Endodermal cell (in vitro differentiated cells): ENCODE measurements at regions not wholly inside any gene's neighbourhood (a gene's known extent, or its start where the extent isn't known, plus 50 kb on each side); places are given as distances from the start of the nearest gene placed in this dataset.

Experiments used
- DNase-seq: peaks from one replicate; pipeline ENCODE4 v3.0.0-alpha.2; 2017
- H3K27ac ChIP-seq: 2 replicates; pipeline ENCODE4 v1.5.1; 2013; ENCODE audit warnings: mild to moderate bottlenecking, low read depth, low read length, moderate library complexity
- H3K27me3 ChIP-seq: 2 replicates; pipeline ENCODE4 v1.6.1; 2013; ENCODE audit warnings: mild to moderate bottlenecking, low read length, moderate library complexity; ENCODE audit not compliant: insufficient read depth, control insufficient read depth, poor library complexity, severe bottlenecking
- H3K36me3 ChIP-seq: 2 replicates; pipeline ENCODE4 v1.7.0; 2013; ENCODE audit warnings: mild to moderate bottlenecking, low read length, moderate library complexity; ENCODE audit not compliant: control insufficient read depth, insufficient read depth
- H3K4me1 ChIP-seq: one replicate; pipeline ENCODE4 v1.7.0; 2013; ENCODE audit warnings: low read length; ENCODE audit not compliant: control insufficient read depth, insufficient read depth
- H3K4me3 ChIP-seq: 2 replicates; pipeline ENCODE4 v1.5.1; 2013; ENCODE audit warnings: mild to moderate bottlenecking, low read length, moderate library complexity
- H3K9ac ChIP-seq: 2 replicates; pipeline ENCODE4 v1.6.1; 2013; ENCODE audit warnings: mild to moderate bottlenecking, low read length, moderate library complexity; ENCODE audit not compliant: poor library complexity, severe bottlenecking; ENCODE audit errors: extremely low read depth
- H3K9me3 ChIP-seq: 2 replicates; pipeline ENCODE4 v1.6.1; 2013; ENCODE audit warnings: mild to moderate bottlenecking, low read length, moderate library complexity; ENCODE audit not compliant: control insufficient read depth
- H3K27ac Mint-ChIP-seq: 2 replicates; pipeline ENCODE4 v1.8.0; 2020; ENCODE audit warnings: mixed read lengths
- H3K27me3 Mint-ChIP-seq: 2 replicates; pipeline ENCODE4 v1.8.0; 2021; ENCODE audit warnings: mild to moderate bottlenecking, mixed read lengths; ENCODE audit not compliant: insufficient read depth
- H3K36me3 Mint-ChIP-seq: 2 replicates; pipeline ENCODE4 v1.8.0; 2020; ENCODE audit warnings: low read depth, mixed read lengths
- H3K4me1 Mint-ChIP-seq: 2 replicates; pipeline ENCODE4 v1.8.0; 2020; ENCODE audit warnings: mixed read lengths
- H3K4me3 Mint-ChIP-seq: 2 replicates; pipeline ENCODE4 v1.8.0; 2020; ENCODE audit warnings: mild to moderate bottlenecking, moderate library complexity, mixed read lengths
- H3K9me3 Mint-ChIP-seq: 2 replicates; pipeline ENCODE4 v1.8.0; 2020; ENCODE audit warnings: mild to moderate bottlenecking, mixed read lengths
- WGBS, 2 experiments: methylation state at CpG; one replicate each; pipeline versions ENCODE4 v1.1.5 to v1.1.7; 2013; ENCODE audit warnings: missing lambda C conversion rate in 2 of 2, mixed read lengths in 1 of 2; ENCODE audit not compliant: insufficient coverage in 1 of 2, insufficient read length in 1 of 2; 5-methylcytosine and 5-hydroxymethylcytosine counted together
- TF ChIP-seq, protein P1 (sequence below): fragments of 200-600 bp; sonication (generic); conservative IDR thresholded peaks from 2 replicates; pipeline ENCODE4 v1.5.0; 2021; ENCODE audit warnings: antibody characterized with exemption, mild to moderate bottlenecking

GRCh38 chr2:142533177-142533576 is 344.3 kb upstream of the KYNU start:
- Histone ChIP-seq H3K9ac (no peak overlapping the region), H3K4me3 (no peak overlapping the region), H3K9me3 (no peaks in the 10 kb centered on the region), H3K27ac (no peak overlapping the region), H3K36me3 (no peaks in the 10 kb centered on the region), H3K4me1 (no peaks in the 10 kb centered on the region), H3K27me3 (no peaks in the 10 kb centered on the region)
- Mint-ChIP-seq H3K9me3 (no peaks in the 10 kb centered on the region), H3K4me1 (no peaks in the 10 kb centered on the region), H3K27me3 (no peaks in the 10 kb centered on the region), H3K4me3 (no peak overlapping the region), H3K27ac (no peak overlapping the region), H3K36me3 (no peaks in the 10 kb centered on the region)
- TF ChIP-seq, protein P1, sequence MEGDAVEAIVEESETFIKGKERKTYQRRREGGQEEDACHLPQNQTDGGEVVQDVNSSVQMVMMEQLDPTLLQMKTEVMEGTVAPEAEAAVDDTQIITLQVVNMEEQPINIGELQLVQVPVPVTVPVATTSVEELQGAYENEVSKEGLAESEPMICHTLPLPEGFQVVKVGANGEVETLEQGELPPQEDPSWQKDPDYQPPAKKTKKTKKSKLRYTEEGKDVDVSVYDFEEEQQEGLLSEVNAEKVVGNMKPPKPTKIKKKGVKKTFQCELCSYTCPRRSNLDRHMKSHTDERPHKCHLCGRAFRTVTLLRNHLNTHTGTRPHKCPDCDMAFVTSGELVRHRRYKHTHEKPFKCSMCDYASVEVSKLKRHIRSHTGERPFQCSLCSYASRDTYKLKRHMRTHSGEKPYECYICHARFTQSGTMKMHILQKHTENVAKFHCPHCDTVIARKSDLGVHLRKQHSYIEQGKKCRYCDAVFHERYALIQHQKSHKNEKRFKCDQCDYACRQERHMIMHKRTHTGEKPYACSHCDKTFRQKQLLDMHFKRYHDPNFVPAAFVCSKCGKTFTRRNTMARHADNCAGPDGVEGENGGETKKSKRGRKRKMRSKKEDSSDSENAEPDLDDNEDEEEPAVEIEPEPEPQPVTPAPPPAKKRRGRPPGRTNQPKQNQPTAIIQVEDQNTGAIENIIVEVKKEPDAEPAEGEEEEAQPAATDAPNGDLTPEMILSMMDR, result no peak
- DNase-seq, result no peak
- 98 to 100% methylated on average over 3 to 5 of the region's 5 CpGs for WGBS, 2 experiments

- Mint-ChIP-seq H3K4me1 (no peaks in the 10 kb centered on the region), H3K9me3 (no peaks in the 10 kb centered on the region), H3K36me3 (no peaks in the 10 kb centered on the region), H3K4me3 (no peak overlapping the region), H3K27me3 (no peaks in the 10 kb centered on the region), H3K27ac (no peak overlapping the region)
- H3K27me3 ChIP-seq, result no peaks in the 10 kb centered on the region
- H3K4me3 ChIP-seq, result no peak overlapping the region
- 80 to 87% methylated on average over 4 of the region's 4 CpGs for WGBS, 2 experiments
- no peak overlapping the region for H3K27ac ChIP-seq
- no peak overlapping the region for H3K9ac ChIP-seq
- H3K9me3 ChIP-seq, result no peaks in the 10 kb centered on the region
- H3K36me3 ChIP-seq, result no peaks in the 10 kb centered on the region
- no peaks in the 10 kb centered on the region for H3K4me1 ChIP-seq
- DNase-seq, result no peak
- TF ChIP-seq, protein P1, result no peak
These were observed 346.1 kb upstream of the KYNU start for GRCh38 chr2:142531377-142531776.

GRCh38 chr2:142525720-142526119 is 351.7 kb upstream of the KYNU start:
- Histone ChIP-seq H3K4me1 (no peaks in the 10 kb centered on the region), H3K9me3 (no peaks in the 10 kb centered on the region), H3K27ac (no peak overlapping the region), H3K27me3 (no peaks in the 10 kb centered on the region), H3K4me3 (no peak overlapping the region), H3K9ac (no peak overlapping the region), H3K36me3 (no peaks in the 10 kb centered on the region)
- no peak for DNase-seq
- WGBS, 2 experiments, result 88% methylated on average over 3 of the region's 3 CpGs; no CpG with 5 or more reads in 1 of the 2 experiments
- Mint-ChIP-seq H3K27ac (no peak overlapping the region), H3K9me3 (no peaks in the 10 kb centered on the region), H3K27me3 (no peaks in the 10 kb centered on the region), H3K4me1 (no peaks in the 10 kb centered on the region), H3K4me3 (no peak overlapping the region), H3K36me3 (no peaks in the 10 kb centered on the region)
- TF ChIP-seq, protein P1, result no peak
